ENCODE measurements at regions not wholly inside any gene's neighbourhood (a gene's known extent, or its start where the extent isn't known, plus 50 kb on each side); places are given as distances from the start of the nearest gene placed in this dataset.

DNA sequence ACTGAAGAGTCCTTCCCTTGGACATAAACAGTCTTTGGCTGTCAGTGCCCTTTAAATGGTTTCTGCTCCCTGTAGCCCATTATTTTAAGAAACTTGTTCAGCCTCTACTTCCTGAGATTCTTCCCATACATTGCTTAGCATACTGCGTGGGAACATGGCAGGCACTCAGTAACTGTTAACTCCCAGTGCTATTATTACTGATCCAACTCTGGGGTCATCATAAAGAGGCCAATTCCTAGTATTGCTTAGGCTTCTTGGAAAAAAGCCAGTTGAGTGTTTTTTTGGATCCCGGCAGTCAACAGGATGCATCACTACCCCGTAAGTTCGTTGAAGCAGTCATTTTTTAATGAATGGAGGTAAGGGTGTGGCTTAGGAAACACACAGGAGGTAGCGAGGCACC, 206.2 kb upstream of the ADAMTS9 start:
- intact Hi-C loops (cut with DNase I; ENCODE audit: low total_unique reads) (no loop called here), in situ Hi-C loops (cut with MboI; ENCODE audit: low pct_ligation_motif_present in 1 of 4, low pct_unique_long_range_greater_than_20kb in 1 of 4, low sequenced_read_pairs in 3 of 4) (no loop called here)
- TF ChIP-seq EP300 (IDR thresholded peaks at IDR 0.05; ENCODE audit: low read depth) = no peak
- TF ChIP-seq POLR2A (IDR thresholded peaks at IDR 0.05) = no peak
- H3K36me3 ChIP-seq = no peaks in the 10 kb centered on the region
- DNase-seq = no peak
- H3K27ac ChIP-seq = no peak overlapping the region
- no peaks in the 10 kb centered on the region for H3K9me3 ChIP-seq
- H3K4me3 ChIP-seq = no peak overlapping the region
- H3K4me1 ChIP-seq = peaks cover 0 to 15% (median 0%) of the 10 kb centered on the region in 4 donors
- 80% methylated on average over 5 of the region's 5 CpGs; no CpG with 5 or more reads in 1 of the 2 donors for WGBS, 2 donors (ENCODE audit: low coverage in 1 of 2)
- no peaks in the 10 kb centered on the region for H3K27me3 ChIP-seq

GRCh38 chr3:64892671-64893309, 205.0 kb upstream of the ADAMTS9 start:
- intact Hi-C loops (cut with DNase I; ENCODE audit: low total_unique reads) (no loop called here), in situ Hi-C loops (cut with MboI; ENCODE audit: low pct_ligation_motif_present in 1 of 4, low pct_unique_long_range_greater_than_20kb in 1 of 4, low sequenced_read_pairs in 3 of 4) (no loop called here)
- H3K4me1 ChIP-seq = peaks cover 0 to 22% (median 0%) of the 10 kb centered on the region in 4 donors
- no peaks in the 10 kb centered on the region for H3K9me3 ChIP-seq
- H3K36me3 ChIP-seq = no peaks in the 10 kb centered on the region
- TF ChIP-seq CTCF (IDR thresholded peaks at IDR 0.05) (no peak), EP300 (IDR thresholded peaks at IDR 0.05; ENCODE audit: low read depth) (no peak), POLR2A (IDR thresholded peaks at IDR 0.05) (no peak), POLR2AphosphoS5 (IDR thresholded peaks at IDR 0.05) (no peak)
- H3K27ac ChIP-seq = no peak overlapping the region
- 90 to 93% methylated on average over 3 to 5 of the region's 5 CpGs for WGBS, 2 donors (ENCODE audit: low coverage in 1 of 2)
- no peak for DNase-seq
- no peak overlapping the region for H3K4me3 ChIP-seq
- H3K27me3 ChIP-seq = no peaks in the 10 kb centered on the region

GRCh38 chr3:64891021-64891420, 203.2 kb upstream of the ADAMTS9 start:
- H3K9me3 ChIP-seq = no peaks in the 10 kb centered on the region
- no peaks in the 10 kb centered on the region for H3K36me3 ChIP-seq
- intact Hi-C loops (cut with DNase I; ENCODE audit: low total_unique reads) (no loop called here), in situ Hi-C loops (cut with MboI; ENCODE audit: low pct_ligation_motif_present in 1 of 4, low pct_unique_long_range_greater_than_20kb in 1 of 4, low sequenced_read_pairs in 3 of 4) (no loop called here)
- DNase-seq = no peak
- peaks cover 0 to 22% (median 0%) of the 10 kb centered on the region in 4 donors for H3K4me1 ChIP-seq
- H3K27me3 ChIP-seq = no peaks in the 10 kb centered on the region
- no peak overlapping the region for H3K27ac ChIP-seq
- TF ChIP-seq POLR2AphosphoS5 (IDR thresholded peaks at IDR 0.05) (no peak), CTCF (IDR thresholded peaks at IDR 0.05) (no peak), POLR2A (IDR thresholded peaks at IDR 0.05) (no peak), EP300 (IDR thresholded peaks at IDR 0.05; ENCODE audit: low read depth) (no peak)
- no peak overlapping the region for H3K4me3 ChIP-seq
- WGBS, 2 donors (ENCODE audit: low coverage in 1 of 2) = 91 to 100% methylated on average over 1 to 2 of the region's 2 CpGs

- Histone ChIP-seq H3K27me3 (no peaks in the 10 kb centered on the region), H3K4me1 (peaks cover 0 to 22% (median 0%) of the 10 kb centered on the region in 4 donors), H3K27ac (peak overlapping the region in 1 of 4 donors; percentile 59), H3K36me3 (no peaks in the 10 kb centered on the region), H3K9me3 (no peaks in the 10 kb centered on the region), H3K4me3 (no peak overlapping the region)
- intact Hi-C loops (cut with DNase I; ENCODE audit: low total_unique reads) = no loop called here
- WGBS, 2 donors (ENCODE audit: low coverage in 1 of 2) = 70 to 76% methylated on average over 2 of the region's 2 CpGs
- no peak for TF ChIP-seq CTCF (IDR thresholded peaks at IDR 0.05)
- TF ChIP-seq EP300 (IDR thresholded peaks at IDR 0.05; ENCODE audit: low read depth) = no peak
- no peak for TF ChIP-seq POLR2A (IDR thresholded peaks at IDR 0.05)
- TF ChIP-seq POLR2AphosphoS5 (IDR thresholded peaks at IDR 0.05) = no peak
- no peak for DNase-seq
- in situ Hi-C loops (cut with MboI; ENCODE audit: low pct_ligation_motif_present in 1 of 4, low pct_unique_long_range_greater_than_20kb in 1 of 4, low sequenced_read_pairs in 3 of 4) = no loop called here
Observed at GRCh38 chr3:64890466-64890865, 202.7 kb upstream of the ADAMTS9 start.

DNA sequence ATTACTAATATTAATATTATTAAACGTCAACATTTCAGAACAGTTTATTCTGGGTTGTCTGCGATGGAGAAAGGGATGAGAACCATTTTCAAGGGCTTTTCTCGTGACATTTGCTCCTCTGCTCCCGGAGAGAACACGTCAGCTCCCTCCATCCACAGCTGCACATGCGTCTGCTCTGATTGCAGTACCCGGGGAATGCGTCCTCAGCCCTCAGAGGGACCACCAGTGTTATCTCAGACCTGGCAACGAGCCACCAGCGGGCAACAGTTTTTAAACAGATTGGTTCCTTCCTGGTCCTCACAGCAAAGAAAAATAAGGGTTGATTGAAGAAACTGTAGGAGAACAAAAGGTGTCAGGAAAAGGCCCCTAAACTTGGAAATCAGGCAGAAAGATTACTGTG, 202.2 kb upstream of the ADAMTS9 start:
- in situ Hi-C loops (cut with MboI; ENCODE audit: low pct_ligation_motif_present in 1 of 4, low pct_unique_long_range_greater_than_20kb in 1 of 4, low sequenced_read_pairs in 3 of 4) = no loop called here
- WGBS, 2 donors (ENCODE audit: low coverage in 1 of 2) = 47 to 65% methylated on average over 5 to 10 of the region's 10 CpGs
- no peak for TF ChIP-seq EP300 (IDR thresholded peaks at IDR 0.05; ENCODE audit: low read depth)
- no peak for TF ChIP-seq CTCF (IDR thresholded peaks at IDR 0.05)
- no peak for TF ChIP-seq POLR2AphosphoS5 (IDR thresholded peaks at IDR 0.05)
- TF ChIP-seq POLR2A (IDR thresholded peaks at IDR 0.05) = no peak
- Histone ChIP-seq H3K9me3 (no peaks in the 10 kb centered on the region), H3K4me3 (no peak overlapping the region), H3K27ac (peak overlapping the region in 1 of 4 donors; percentile 59), H3K36me3 (no peaks in the 10 kb centered on the region), H3K4me1 (peaks cover 0 to 22% (median 0%) of the 10 kb centered on the region in 4 donors), H3K27me3 (no peaks in the 10 kb centered on the region)
- intact Hi-C loops (cut with DNase I; ENCODE audit: low total_unique reads) = no loop called here
- DNase-seq = no peak

Data from transverse colon (tissue), 4 donors.